Lung (tissue), 11 donors: ENCODE measurements at regions not wholly inside any gene's neighbourhood (a gene's known extent, or its start where the extent isn't known, plus 50 kb on each side); places are given as distances from the start of the nearest gene placed in this dataset.

Experiments
- ATAC-seq: fragments of 200-7000 bp; cut with Tn5 transposase; one replicate; pipeline ENCODE4 v1.9.1; 2020; ENCODE audit warnings: moderate number of reproducible peaks; ENCODE audit not compliant: insufficient read depth, low FRiP score
- DNase-seq, 3 donors: peaks; one replicate each; pipeline ENCODE4 v3.0.0-alpha.2; 2013 to 2017
- H3K27ac ChIP-seq, 2 donors: one replicate each; pipeline ENCODE4 v1.5.1; 2013; ENCODE audit warnings: mild to moderate bottlenecking in 2 of 2, moderate library complexity in 2 of 2, control low read depth in 1 of 2, inconsistent platforms in 1 of 2, low read depth in 1 of 2, low read length in 1 of 2
- H3K27me3 ChIP-seq, 3 donors: one replicate each; pipeline ENCODE4 v1.5.1; 2013; ENCODE audit warnings: low read length in 2 of 3; ENCODE audit not compliant: control insufficient read depth in 3 of 3, insufficient read depth in 3 of 3
- H3K36me3 ChIP-seq, 4 donors: one replicate each; pipeline ENCODE4 v1.5.1; 2013; ENCODE audit warnings: low read length in 4 of 4, mild to moderate bottlenecking in 1 of 4, moderate library complexity in 1 of 4; ENCODE audit not compliant: control insufficient read depth in 4 of 4, insufficient read depth in 4 of 4
- H3K4me1 ChIP-seq, 5 donors: one replicate each; pipeline ENCODE4 v1.5.1; 2013; ENCODE audit warnings: low read length in 5 of 5, mild to moderate bottlenecking in 2 of 5, moderate library complexity in 1 of 5; ENCODE audit not compliant: control insufficient read depth in 5 of 5, insufficient read depth in 5 of 5
- H3K4me3 ChIP-seq: one replicate; pipeline ENCODE4 v1.5.1; 2013; ENCODE audit warnings: mild to moderate bottlenecking, control low read depth, moderate library complexity
- H3K9ac ChIP-seq, 2 donors: one replicate each; pipeline ENCODE4 v1.5.1; 2013; ENCODE audit warnings: low read length in 2 of 2, control low read depth in 1 of 2; ENCODE audit not compliant: insufficient read depth in 1 of 2
- H3K9me3 ChIP-seq, 4 donors: one replicate each; pipeline ENCODE4 v1.5.1; 2013; ENCODE audit warnings: low read length in 3 of 4, mild to moderate bottlenecking in 1 of 4, moderate library complexity in 1 of 4; ENCODE audit not compliant: control insufficient read depth in 4 of 4, insufficient read depth in 3 of 4
- WGBS, 2 donors: extraction: QIAGEN DNeasy Blood & Tissue Kit; methylation state at CpG; one replicate each; pipeline ENCODE4 v1.1.7; 2013; 5-methylcytosine and 5-hydroxymethylcytosine counted together
- TF ChIP-seq, protein P1 (sequence below): IDR thresholded peaks from 2 replicates; pipeline ENCODE4 v1.5.1; 2012; ENCODE audit warnings: mild to moderate bottlenecking; ENCODE audit errors: control extremely low read depth, extremely low read depth
- donor health status: control.
- donor health status: control.
- donor health status: Bipolar disorder and iron deficiency.
- donor health status: healthy.
- donor health status: DM: yes; HTN: yes; CAD: no.

- DNase-seq = no peak
- Histone ChIP-seq H3K4me3 (no peak overlapping the region), H3K27ac (no peak overlapping the region), H3K36me3 (no peaks in the 10 kb centered on the region), H3K9ac (no peak overlapping the region), H3K9me3 (peaks cover 0 to 9% (median 2%) of the 10 kb centered on the region in 4 donors), H3K27me3 (peaks cover 0 to 3% (median 0%) of the 10 kb centered on the region in 3 donors), H3K4me1 (no peaks in the 10 kb centered on the region)
- ATAC-seq = no peak
- TF ChIP-seq, protein P1, sequence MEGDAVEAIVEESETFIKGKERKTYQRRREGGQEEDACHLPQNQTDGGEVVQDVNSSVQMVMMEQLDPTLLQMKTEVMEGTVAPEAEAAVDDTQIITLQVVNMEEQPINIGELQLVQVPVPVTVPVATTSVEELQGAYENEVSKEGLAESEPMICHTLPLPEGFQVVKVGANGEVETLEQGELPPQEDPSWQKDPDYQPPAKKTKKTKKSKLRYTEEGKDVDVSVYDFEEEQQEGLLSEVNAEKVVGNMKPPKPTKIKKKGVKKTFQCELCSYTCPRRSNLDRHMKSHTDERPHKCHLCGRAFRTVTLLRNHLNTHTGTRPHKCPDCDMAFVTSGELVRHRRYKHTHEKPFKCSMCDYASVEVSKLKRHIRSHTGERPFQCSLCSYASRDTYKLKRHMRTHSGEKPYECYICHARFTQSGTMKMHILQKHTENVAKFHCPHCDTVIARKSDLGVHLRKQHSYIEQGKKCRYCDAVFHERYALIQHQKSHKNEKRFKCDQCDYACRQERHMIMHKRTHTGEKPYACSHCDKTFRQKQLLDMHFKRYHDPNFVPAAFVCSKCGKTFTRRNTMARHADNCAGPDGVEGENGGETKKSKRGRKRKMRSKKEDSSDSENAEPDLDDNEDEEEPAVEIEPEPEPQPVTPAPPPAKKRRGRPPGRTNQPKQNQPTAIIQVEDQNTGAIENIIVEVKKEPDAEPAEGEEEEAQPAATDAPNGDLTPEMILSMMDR = no peak
- 85 to 91% methylated on average over 4 of the region's 4 CpGs for WGBS, 2 donors
These were observed 2022.2 kb downstream of the MAT2B start for GRCh38 chr5:165527577-165527976.

DNA sequence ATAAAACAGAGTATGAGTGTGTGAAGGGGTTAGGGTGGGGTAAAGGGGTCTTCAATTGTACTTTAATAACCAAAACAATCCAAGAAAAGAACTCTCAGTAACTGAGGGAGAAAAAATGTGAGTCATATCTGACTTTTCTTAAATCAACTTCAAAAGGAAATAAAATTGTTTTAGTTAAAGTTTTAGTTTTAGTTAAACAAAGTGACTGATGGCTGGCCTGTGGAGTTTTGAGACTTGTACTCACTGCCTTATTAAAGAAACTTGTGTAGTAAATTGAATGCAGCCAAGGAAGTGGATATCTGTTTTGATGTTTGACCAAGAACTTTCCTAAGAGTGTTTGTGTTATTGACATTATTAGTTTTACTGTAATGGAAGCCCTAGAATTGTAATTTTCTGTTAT, 2032.6 kb downstream of the MAT2B start:
- H3K36me3 ChIP-seq = no peaks in the 10 kb centered on the region
- no peak overlapping the region for H3K9ac ChIP-seq
- ATAC-seq (no peak), DNase-seq (peak in 1 of 3 donors; percentile 28)
- H3K27me3 ChIP-seq = no peaks in the 10 kb centered on the region
- no peaks in the 10 kb centered on the region for H3K9me3 ChIP-seq
- H3K4me3 ChIP-seq = no peak overlapping the region
- no peaks in the 10 kb centered on the region for H3K4me1 ChIP-seq
- H3K27ac ChIP-seq = no peak overlapping the region
- TF ChIP-seq, protein P1 = no peak

DNA sequence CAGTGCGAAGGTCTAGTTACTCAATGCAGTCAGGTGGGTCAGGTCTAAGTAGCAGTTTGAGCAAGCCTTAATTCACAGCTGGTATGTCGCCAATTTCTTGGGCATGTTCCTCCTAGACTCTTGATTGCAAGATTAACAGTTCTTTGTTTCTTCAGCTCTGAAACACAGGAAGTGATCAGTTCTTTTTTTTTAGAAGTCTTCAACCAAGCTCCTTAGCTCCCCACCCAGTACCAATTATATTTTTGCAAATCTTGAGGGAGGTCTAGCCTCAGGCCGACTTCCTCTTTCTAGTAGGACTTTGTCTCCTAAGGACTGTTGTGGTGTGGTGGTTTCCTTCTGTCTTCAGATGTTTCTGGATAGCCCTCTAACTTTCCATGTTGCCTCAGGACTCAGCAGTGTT, 2054.2 kb downstream of the MAT2B start:
- no peak for DNase-seq
- no peak overlapping the region for H3K9ac ChIP-seq
- WGBS, 2 donors = 24 to 62% methylated on average over 3 of the region's 3 CpGs
- H3K27me3 ChIP-seq = no peaks in the 10 kb centered on the region
- no peak overlapping the region for H3K27ac ChIP-seq
- ATAC-seq = no peak
- no peaks in the 10 kb centered on the region for H3K9me3 ChIP-seq
- no peaks in the 10 kb centered on the region for H3K36me3 ChIP-seq
- H3K4me1 ChIP-seq = no peaks in the 10 kb centered on the region
- H3K4me3 ChIP-seq = no peak overlapping the region
- TF ChIP-seq, protein P1 = no peak

DNA sequence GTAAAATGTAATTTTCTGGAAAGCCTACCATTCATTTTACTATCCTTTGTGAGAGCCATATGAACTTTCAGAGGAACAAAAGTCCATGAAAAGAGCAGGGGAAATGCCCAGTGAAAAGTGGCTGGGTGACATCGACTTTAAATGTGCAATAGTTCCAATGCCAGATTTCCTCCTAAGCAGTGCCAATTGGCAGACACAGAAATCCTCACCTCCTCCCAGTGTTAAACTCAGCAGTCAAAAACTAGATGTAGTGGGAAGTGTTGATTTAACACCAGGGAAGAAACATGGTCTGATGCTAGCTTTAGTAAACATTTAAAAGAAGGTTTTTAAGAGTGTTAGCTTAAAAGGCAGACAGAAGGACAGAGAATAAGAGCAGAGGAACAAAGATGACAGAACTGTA, 2055.2 kb downstream of the MAT2B start:
- Histone ChIP-seq H3K9ac (no peak overlapping the region), H3K9me3 (no peaks in the 10 kb centered on the region), H3K27me3 (no peaks in the 10 kb centered on the region), H3K27ac (no peak overlapping the region), H3K4me1 (no peaks in the 10 kb centered on the region), H3K4me3 (no peak overlapping the region), H3K36me3 (no peaks in the 10 kb centered on the region)
- TF ChIP-seq, protein P1 = no peak
- WGBS, 2 donors = 50 to 64% methylated on average over 1 of the region's 1 CpG
- DNase-seq (peak in 1 of 3 donors; percentile 6), ATAC-seq (no peak)
